H1 (cell line): ENCODE measurements at regions not wholly inside any gene's neighbourhood (a gene's known extent, or its start where the extent isn't known, plus 50 kb on each side); places are given as distances from the start of the nearest gene placed in this dataset.

Experiments
- CTCF ChIA-PET: fragments of 300-600 bp; sonication (Branson Sonifier 250); formaldehyde crosslinking; loops from one replicate; lab custom pipeline; 2021; ENCODE audit not compliant: partially characterized antibody; lab: Charles Lee
- POLR2A ChIA-PET: fragments of 300-600 bp; sonication (Branson Sonifier 250); formaldehyde crosslinking; loops from one replicate; lab custom pipeline; 2021; ENCODE audit warnings: inconsistent platforms; ENCODE audit not compliant: partially characterized antibody; lab: Charles Lee
- DNase-seq, 2 experiments: peaks; one replicate each; pipeline versions ENCODE4 v3.0.0 to v3.0.0-alpha.2; 2010 to 2022; ENCODE audit warnings: low spot score in 2 of 2, low read depth in 1 of 2, mixed read lengths in 1 of 2
- FAIRE-seq: peaks from 2 replicates; lab custom pipeline; 2011; peaks lifted over from hg19 to GRCh38; lab: Jason Lieb, UNC
- H2AFZ ChIP-seq: 2 replicates; pipeline ENCODE4 v1.8.1; 2012; ENCODE audit warnings: low read length, inconsistent platforms
- H2AK5ac ChIP-seq: 2 replicates; pipeline ENCODE4 v1.6.1; 2013; ENCODE audit warnings: low read depth, low read length
- H2BK120ac ChIP-seq: replicated peaks from 2 replicates; pipeline ENCODE3; 2013; ENCODE audit warnings: low read depth, low read length, inconsistent platforms
- H2BK12ac ChIP-seq: 2 replicates; pipeline ENCODE4 v1.6.1; 2013; ENCODE audit warnings: low read depth, low read length
- H2BK15ac ChIP-seq: 2 replicates; pipeline ENCODE4 v1.6.1; 2013; ENCODE audit warnings: low read length
- H2BK20ac ChIP-seq: 2 replicates; pipeline ENCODE4 v1.6.1; 2013; ENCODE audit warnings: low read length
- H2BK5ac ChIP-seq: 2 replicates; pipeline ENCODE4 v1.6.1; 2013; ENCODE audit warnings: low read depth, low read length
- H3K14ac ChIP-seq: 2 replicates; pipeline ENCODE4 v1.6.1; 2013; ENCODE audit warnings: inconsistent platforms; ENCODE audit not compliant: insufficient read length
- H3K18ac ChIP-seq: 2 replicates; pipeline ENCODE4 v1.6.1; 2013; ENCODE audit warnings: low read length; ENCODE audit errors: extremely low read depth
- H3K23ac ChIP-seq: 2 replicates; pipeline ENCODE4 v1.6.1; 2013; ENCODE audit warnings: inconsistent platforms; ENCODE audit not compliant: insufficient read length
- H3K23me2 ChIP-seq: 2 replicates; pipeline ENCODE4 v1.6.1; 2013; ENCODE audit warnings: low read depth, low read length
- H3K27ac ChIP-seq: 2 replicates; pipeline ENCODE4 v1.6.1; 2011; ENCODE audit warnings: low read depth, low read length, inconsistent platforms
- H3K27me3 ChIP-seq, 4 experiments: replicated peaks in 1 of 4; 1 replicate in 1 of 4; 2 replicates in 3 of 4; pipeline versions ENCODE4 v1.6.1 to v1.8.1; 2011 to 2013; ENCODE audit warnings: low read length in 3 of 4, mild to moderate bottlenecking in 3 of 4, inconsistent platforms in 2 of 4, mixed read lengths in 2 of 4, moderate library complexity in 1 of 4; ENCODE audit not compliant: control insufficient read depth in 3 of 4, insufficient read depth in 3 of 4; ENCODE audit errors: extremely low read depth in 1 of 4
- H3K36me3 ChIP-seq, 4 experiments: 2 replicates each; pipeline versions ENCODE4 v1.6.1 to v1.8.1; 2011 to 2013; ENCODE audit warnings: mild to moderate bottlenecking in 4 of 4, low read length in 3 of 4, moderate library complexity in 2 of 4, control low read depth in 1 of 4, inconsistent platforms in 1 of 4; ENCODE audit not compliant: insufficient read depth in 4 of 4, control insufficient read depth in 2 of 4
- H3K4ac ChIP-seq: replicated peaks from 2 replicates; pipeline ENCODE3; 2013; ENCODE audit warnings: low read length, low read depth, mixed read lengths, inconsistent platforms; ENCODE audit not compliant: insufficient read length
- H3K4me1 ChIP-seq, 4 experiments: replicated peaks in 1 of 4; 1 replicate in 1 of 4; 2 replicates in 3 of 4; pipeline versions ENCODE4 v1.6.1 to v1.8.1; 2011 to 2013; ENCODE audit warnings: low read length in 3 of 4, inconsistent platforms in 2 of 4, mixed read lengths in 1 of 4; ENCODE audit not compliant: insufficient read depth in 4 of 4, control insufficient read depth in 3 of 4
- H3K4me2 ChIP-seq, 2 experiments: 2 replicates each; pipeline versions ENCODE4 v1.6.1 to v1.8.1; 2011 to 2013; ENCODE audit warnings: low read depth in 2 of 2, low read length in 2 of 2, control low read depth in 1 of 2, inconsistent platforms in 1 of 2, mild to moderate bottlenecking in 1 of 2; ENCODE audit not compliant: insufficient read depth in 1 of 2
- H3K4me3 ChIP-seq, 4 experiments: fragments of 200-600, 300-600 bp in 1 of 4; sonication (generic), shearing (Covaris generic), sonication (Bioruptor Twin) in 1 of 4; 2 replicates each; pipeline versions ENCODE4 v1.5.1 to v1.8.1; 2011 to 2016; ENCODE audit warnings: low read length in 4 of 4, low read depth in 3 of 4, control low read depth in 2 of 4, inconsistent platforms in 2 of 4, mild to moderate bottlenecking in 2 of 4, mixed read lengths in 1 of 4, moderate library complexity in 1 of 4; ENCODE audit not compliant: insufficient read depth in 2 of 4; ENCODE audit errors: extremely low read depth in 1 of 4
- H3K56ac ChIP-seq: replicated peaks from 2 replicates; pipeline ENCODE3; 2013; ENCODE audit warnings: low read depth, mild to moderate bottlenecking, mixed read lengths, low read length, inconsistent platforms; ENCODE audit not compliant: insufficient read length
- H3K79me1 ChIP-seq: 2 replicates; pipeline ENCODE4 v1.6.1; 2013; ENCODE audit warnings: low read depth, low read length, control low read depth
- H3K79me2 ChIP-seq, 2 experiments: 2 replicates each; pipeline versions ENCODE4 v1.6.1 to v1.8.1; 2012 to 2013; ENCODE audit warnings: low read length in 2 of 2, mild to moderate bottlenecking in 2 of 2, inconsistent platforms in 1 of 2; ENCODE audit not compliant: insufficient read depth in 2 of 2, control insufficient read depth in 1 of 2
- H3K9ac ChIP-seq, 4 experiments: replicated peaks in 1 of 4; 1 replicate in 1 of 4; 2 replicates in 3 of 4; pipeline versions ENCODE4 v1.6.1 to v1.8.1; 2011 to 2013; ENCODE audit warnings: low read depth in 3 of 4, low read length in 3 of 4, control low read depth in 2 of 4, mild to moderate bottlenecking in 2 of 4, moderate library complexity in 2 of 4, inconsistent platforms in 1 of 4; ENCODE audit errors: extremely low read depth in 1 of 4
- H3K9me3 ChIP-seq, 2 experiments: 2 replicates each; pipeline versions ENCODE4 v1.6.1 to v1.8.1; 2012 to 2013; ENCODE audit warnings: mild to moderate bottlenecking in 2 of 2, moderate library complexity in 2 of 2, control low read depth in 1 of 2, inconsistent platforms in 1 of 2, low read depth in 1 of 2, low read length in 1 of 2, mixed read lengths in 1 of 2; ENCODE audit not compliant: insufficient read depth in 2 of 2
- H4K20me1 ChIP-seq, 2 experiments: replicated peaks in 1 of 2; 2 replicates each; pipeline versions ENCODE3 to v1.8.1; 2011 to 2013; ENCODE audit warnings: inconsistent platforms in 2 of 2, low read length in 2 of 2, mild to moderate bottlenecking in 1 of 2; ENCODE audit not compliant: insufficient read depth in 2 of 2, control insufficient read depth in 1 of 2
- H4K5ac ChIP-seq: 2 replicates; pipeline ENCODE4 v1.6.1; 2013; ENCODE audit warnings: low read length, low read depth, mixed read lengths, inconsistent platforms; ENCODE audit not compliant: insufficient read length
- H4K8ac ChIP-seq: 2 replicates; pipeline ENCODE4 v1.8.0; 2013; ENCODE audit warnings: mild to moderate bottlenecking, moderate library complexity, low read length, inconsistent platforms; ENCODE audit not compliant: insufficient read depth; ENCODE audit errors: extremely low read depth
- H4K91ac ChIP-seq: replicated peaks from 2 replicates; pipeline ENCODE3; 2013; ENCODE audit warnings: low read length, mixed read lengths, inconsistent platforms; ENCODE audit not compliant: insufficient read length
- BCL11A ChIP-seq, 2 experiments: IDR thresholded peaks; one replicate each; pipeline ENCODE4 v1.6.1; 2011; ENCODE audit warnings: low read depth in 2 of 2, low read length in 2 of 2, mild to moderate bottlenecking in 2 of 2
- CBX5 ChIP-seq: fragments of 300-800, 300-1000 bp; sonication (generic); IDR thresholded peaks from 2 replicates; pipeline ENCODE4 v1.7.1; 2016; ENCODE audit warnings: antibody characterized with exemption, low read length, low read depth
- CTCF ChIP-seq, 3 experiments: IDR thresholded peaks; 1 replicate in 2 of 3; 2 replicates in 1 of 3; pipeline versions ENCODE4 v1.5.1 to v1.6.1; 2011; ENCODE audit warnings: low read length in 3 of 3, mild to moderate bottlenecking in 3 of 3, inconsistent platforms in 2 of 3, low read depth in 1 of 3, moderate library complexity in 1 of 3; ENCODE audit not compliant: insufficient read depth in 1 of 3; ENCODE audit errors: control extremely low read depth in 1 of 3
- HDAC2 ChIP-seq, 2 experiments: fragments of 300-600 bp in 1 of 2; sonication (generic) in 1 of 2; IDR thresholded peaks; 2 replicates each; pipeline ENCODE4 v1.6.1; 2011 to 2012; ENCODE audit warnings: low read depth in 2 of 2, low read length in 2 of 2, mild to moderate bottlenecking in 2 of 2, moderate library complexity in 2 of 2, borderline replicate concordance in 1 of 2, inconsistent platforms in 1 of 2
- RAD21 ChIP-seq, 2 experiments: IDR thresholded peaks in 1 of 2; conservative IDR thresholded peaks in 1 of 2; 2 replicates each; pipeline ENCODE4 v1.6.1; 2011; ENCODE audit warnings: low read depth in 2 of 2, low read length in 2 of 2, improper control_type of control experiment in 1 of 2, inconsistent platforms in 1 of 2, mild to moderate bottlenecking in 1 of 2, moderate library complexity in 1 of 2
- SIX5 ChIP-seq: IDR thresholded peaks from 2 replicates; pipeline ENCODE4 v1.6.1; 2011; ENCODE audit warnings: mild to moderate bottlenecking, low read depth, low read length
- TAF1 ChIP-seq: IDR thresholded peaks from 2 replicates; pipeline ENCODE4 v1.6.1; 2011; ENCODE audit warnings: mild to moderate bottlenecking, low read depth, low read length
- TBP ChIP-seq: IDR thresholded peaks from 2 replicates; pipeline ENCODE4 v1.6.1; 2011; ENCODE audit warnings: low read depth, low read length, improper control_type of control experiment
- TEAD4 ChIP-seq: IDR thresholded peaks from 2 replicates; pipeline ENCODE4 v1.6.1; 2012; ENCODE audit warnings: low read depth, low read length, inconsistent platforms, mixed read lengths
- WGBS, 2 experiments: shearing (Covaris generic) in 1 of 2; methylation state at CpG; one replicate each; pipeline versions ENCODE4 v1.1.6 to v1.1.7; 2013 to 2015; ENCODE audit warnings: low lambda C conversion rate in 2 of 2, mixed read lengths in 2 of 2, inconsistent platforms in 1 of 2, low coverage in 1 of 2, missing lambda C conversion rate in 1 of 2; ENCODE audit not compliant: insufficient replicate concordance in 2 of 2, insufficient coverage in 1 of 2, insufficient read length in 1 of 2; ENCODE audit errors: extremely low coverage in 1 of 2, missing lambda C conversion rate in 1 of 2; 5-methylcytosine and 5-hydroxymethylcytosine counted together
- TF ChIP-seq, protein P1 (sequence below): IDR thresholded peaks from 2 replicates; pipeline ENCODE4 v1.6.1; 2012; ENCODE audit warnings: inconsistent platforms

- Histone ChIP-seq H3K9me3 (no peaks in the 10 kb centered on the region), H2AFZ (no peak overlapping the region), H3K79me2 (no peaks in the 10 kb centered on the region), H3K4me1 (no peaks in the 10 kb centered on the region), H3K4me2 (no peak overlapping the region), H3K18ac (no peak overlapping the region), H3K27ac (no peak overlapping the region), H2BK15ac (no peak overlapping the region), H3K23ac (no peak overlapping the region), H3K27me3 (no peaks in the 10 kb centered on the region), H3K79me1 (no peaks in the 10 kb centered on the region), H2BK20ac (no peak overlapping the region), H2AK5ac (no peak overlapping the region), H2BK120ac (no peak overlapping the region), H3K23me2 (0 out of 2 replicates have a peak, but pooled peaks cover 1% of the 10 kb centered on the region), H3K36me3 (no peaks in the 10 kb centered on the region), H2BK12ac (no peak overlapping the region), H3K56ac (no peak overlapping the region), H3K4ac (no peak overlapping the region), H3K9ac (no peak overlapping the region), H3K14ac (no peak overlapping the region), H4K5ac (no peak overlapping the region), H4K8ac (no peak overlapping the region), H4K91ac (no peak overlapping the region), H3K4me3 (no peak overlapping the region), H4K20me1 (no peaks in the 10 kb centered on the region), H2BK5ac (no peak overlapping the region)
- FAIRE-seq: no peak
- POLR2A ChIA-PET: no interaction called here
- 88% methylated on average over 1 of the region's 1 CpG; no CpG with 5 or more reads in 1 of the 2 experiments for WGBS, 2 experiments
- CTCF ChIA-PET: interaction anchor here (0.7 kb wide), 1 partner anchor 27 kb away, joined by 4 read pairs; no protein-coding TSS in a partner anchor
- no peak for DNase-seq
- no peak for TF ChIP-seq BCL11A (IDR thresholded peaks at IDR 0.05; ENCODE audit: low read depth in 2 of 2, low read length in 2 of 2)
- TF ChIP-seq TBP: no peak
- TF ChIP-seq, protein P1, sequence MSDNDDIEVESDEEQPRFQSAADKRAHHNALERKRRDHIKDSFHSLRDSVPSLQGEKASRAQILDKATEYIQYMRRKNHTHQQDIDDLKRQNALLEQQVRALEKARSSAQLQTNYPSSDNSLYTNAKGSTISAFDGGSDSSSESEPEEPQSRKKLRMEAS: no peak
- no peak for TF ChIP-seq TAF1
- no peak for TF ChIP-seq CBX5
- TF ChIP-seq CTCF (IDR thresholded peaks at IDR 0.05; ENCODE audit: control extremely low read depth in 1 of 3, insufficient read depth in 1 of 3, low read depth in 1 of 3, low read length in 3 of 3): no peak
- TF ChIP-seq RAD21 (IDR thresholded peaks at IDR 0.05 in 1 of 2, conservative IDR thresholded peaks at IDR 0.05 in 1 of 2; ENCODE audit: low read depth in 2 of 2, low read length in 2 of 2): no peak
- no peak for TF ChIP-seq HDAC2 (IDR thresholded peaks at IDR 0.05; ENCODE audit: borderline replicate concordance in 1 of 2, low read depth in 2 of 2, low read length in 2 of 2)
- TF ChIP-seq TEAD4: no peak
- no peak for TF ChIP-seq SIX5
Measured at GRCh38 chr10:89138755-89139490, 68.2 kb downstream of the CH25H start.
